HFF-Myc (cell line): ENCODE measurements at regions not wholly inside any gene's neighbourhood (a gene's known extent, or its start where the extent isn't known, plus 50 kb on each side); places are given as distances from the start of the nearest gene placed in this dataset.
"Not testable (repeated sequence)": the region's sequence is repeated elsewhere in the genome, so short reads cannot be mapped to it uniquely, and the experiment has no call there.

ENCODE experiments used
- DNase-seq: peaks from one replicate; pipeline ENCODE4 v3.0.0-alpha.2; 2011; ENCODE audit warnings: low read depth; ENCODE audit errors: extremely low read depth
- H3K4me3 ChIP-seq: replicated peaks from 2 replicates; pipeline ENCODE4 v1.5.1; 2011; ENCODE audit warnings: low read depth, mild to moderate bottlenecking, control low read depth, low read length
- CTCF ChIP-seq: IDR thresholded peaks from 2 replicates; pipeline ENCODE4 v1.5.1; 2012; ENCODE audit warnings: mild to moderate bottlenecking, low read depth, low read length, control low read depth; ENCODE audit errors: missing control alignments

GRCh38 chr1:70717656-70718055, 306.6 kb downstream of the CTH start:
- TF ChIP-seq CTCF = no peak
- no peak for DNase-seq
- no peak overlapping the region for H3K4me3 ChIP-seq

- DNase-seq = no peak
- TF ChIP-seq CTCF = no peak
Measured at GRCh38 chr1:70718086-70718630, 307.1 kb downstream of the CTH start.

GRCh38 chr1:70719154-70719553, 308.1 kb downstream of the CTH start:
- no peak for TF ChIP-seq CTCF
- H3K4me3 ChIP-seq = no peak overlapping the region
- no peak for DNase-seq

More at GRCh38 chr1:70718086-70718630, 307.1 kb downstream of the CTH start:
- no peak overlapping the region for H3K4me3 ChIP-seq

- no peak for TF ChIP-seq CTCF
- H3K4me3 ChIP-seq = no peak overlapping the region
- DNase-seq = no peak
Measured at GRCh38 chr1:70720109-70720508, 309.0 kb downstream of the CTH start.

GRCh38 chr1:70720521-70720920, 309.5 kb downstream of the CTH start:
- TF ChIP-seq CTCF = no peak

GRCh38 chr1:70727886-70728489, 316.9 kb downstream of the CTH start:
- H3K4me3 ChIP-seq = no peak overlapping the region
- no peak for TF ChIP-seq CTCF
- no peak for DNase-seq

More at GRCh38 chr1:70720521-70720920, 309.5 kb downstream of the CTH start:
- DNase-seq = no peak
- H3K4me3 ChIP-seq = no peak overlapping the region

GRCh38 chr1:70736518-70736917, 311.1 kb downstream of the PTGER3 start:
- not testable (repeated sequence) for DNase-seq, H3K4me3 ChIP-seq
